B cell (primary cell): ENCODE measurements at regions not wholly inside any gene's neighbourhood (a gene's known extent, or its start where the extent isn't known, plus 50 kb on each side); places are given as distances from the start of the nearest gene placed in this dataset.

Experiments
- ATAC-seq: fragments of 200-7000 bp; cut with Tn5 transposase; one replicate; pipeline ENCODE4 v1.10.0; 2021; ENCODE audit warnings: low read depth, mild to moderate bottlenecking, moderate number of reproducible peaks, moderate library complexity
- CTCF ChIA-PET: fragments of 350-600 bp; sonication (Branson Sonifier 250); formaldehyde crosslinking; loops from one replicate; lab custom pipeline; 2021; ENCODE audit warnings: antibody characterized with exemption, inconsistent platforms; lab: Charles Lee
- POLR2A ChIA-PET: fragments of 350-600 bp; sonication (Branson Sonifier 250); formaldehyde crosslinking; loops from one replicate; lab custom pipeline; 2021; ENCODE audit warnings: antibody characterized with exemption; lab: Charles Lee
- DNase-seq: peaks from one replicate; pipeline ENCODE4 v3.0.0; 2013
- H2AFZ ChIP-seq: 2 replicates; pipeline ENCODE4 v1.6.1; 2012; ENCODE audit warnings: mild to moderate bottlenecking, low read depth, low read length; ENCODE audit not compliant: insufficient read depth, poor library complexity, severe bottlenecking
- H3K27ac ChIP-seq, 2 donors: 1 replicate in 1 of 2; 2 replicates in 1 of 2; pipeline ENCODE4 v1.5.1; 2012 to 2013; ENCODE audit warnings: low read length in 2 of 2, mild to moderate bottlenecking in 2 of 2, moderate library complexity in 1 of 2
- H3K27me3 ChIP-seq, 4 experiments: fragments of 200-600 bp in 1 of 4; sonication (generic) in 1 of 4; replicated peaks in 1 of 4; 1 replicate in 2 of 4; 2 replicates in 2 of 4; pipeline versions ENCODE4 v1.6.1 to v1.7.0; 2013 to 2016; ENCODE audit warnings: low read length in 3 of 4, mild to moderate bottlenecking in 2 of 4, mixed read lengths in 1 of 4, moderate library complexity in 1 of 4; ENCODE audit not compliant: insufficient read depth in 4 of 4, control insufficient read depth in 3 of 4; ENCODE audit errors: control extremely low read depth in 1 of 4
- H3K36me3 ChIP-seq, 2 experiments: replicated peaks in 1 of 2; 1 replicate in 1 of 2; 2 replicates in 1 of 2; pipeline versions ENCODE4 v1.6.1 to v1.7.1; 2013; ENCODE audit warnings: low read length in 1 of 2; ENCODE audit not compliant: insufficient read depth in 2 of 2, control insufficient read depth in 1 of 2; ENCODE audit errors: control extremely low read depth in 1 of 2, extremely low read depth in 1 of 2
- H3K4me1 ChIP-seq, 2 donors: fragments of 200-600 bp in 1 of 2; sonication (generic) in 1 of 2; 1 replicate in 1 of 2; 2 replicates in 1 of 2; pipeline versions ENCODE4 v1.5.1 to v1.6.1; 2013 to 2017; ENCODE audit warnings: low read length in 2 of 2; ENCODE audit not compliant: control insufficient read depth in 2 of 2, insufficient read depth in 2 of 2
- H3K4me2 ChIP-seq: replicated peaks from 2 replicates; pipeline ENCODE3; 2012; ENCODE audit warnings: mild to moderate bottlenecking, low read depth, low read length; ENCODE audit not compliant: poor library complexity, severe bottlenecking
- H3K4me3 ChIP-seq, 5 experiments: fragments of 200-600 bp in 1 of 5; sonication (generic) in 1 of 5; 1 replicate in 3 of 5; 2 replicates in 2 of 5; pipeline versions ENCODE4 v1.5.1 to v1.7.0; 2011 to 2016; ENCODE audit warnings: low read length in 4 of 5, mild to moderate bottlenecking in 4 of 5, low read depth in 2 of 5, control low read depth in 1 of 5, moderate library complexity in 1 of 5; ENCODE audit not compliant: insufficient read depth in 1 of 5; ENCODE audit errors: control extremely low read depth in 1 of 5, extremely low read depth in 1 of 5
- H3K79me2 ChIP-seq: fragments of 200-600 bp; sonication (generic); one replicate; pipeline ENCODE4 v1.6.0; 2016; ENCODE audit warnings: low read length; ENCODE audit not compliant: control insufficient read depth, insufficient read depth
- H3K9ac ChIP-seq: fragments of 200-600 bp; sonication (generic); 2 replicates; pipeline ENCODE4 v1.6.1; 2017; ENCODE audit warnings: mild to moderate bottlenecking, low read length, moderate library complexity
- H3K9me3 ChIP-seq, 3 donors: one replicate each; pipeline versions ENCODE4 v1.6.1 to v1.7.1; 2013; ENCODE audit warnings: low read length in 2 of 3; ENCODE audit not compliant: control insufficient read depth in 2 of 3, insufficient read depth in 1 of 3; ENCODE audit errors: control extremely low read depth in 1 of 3
- H4K20me1 ChIP-seq: 2 replicates; pipeline ENCODE4 v1.6.0; 2012; ENCODE audit warnings: mild to moderate bottlenecking, low read length; ENCODE audit not compliant: insufficient read depth, control insufficient read depth, poor library complexity, severe bottlenecking
- H3K27ac Mint-ChIP-seq: one replicate; pipeline ENCODE4 v1.8.0; 2021; ENCODE audit warnings: mixed read lengths
- H3K27me3 Mint-ChIP-seq: one replicate; pipeline ENCODE4 v1.8.0; 2021; ENCODE audit warnings: mixed read lengths
- H3K4me1 Mint-ChIP-seq: one replicate; pipeline ENCODE4 v1.8.0; 2021; ENCODE audit warnings: mixed read lengths
- H3K4me3 Mint-ChIP-seq: one replicate; pipeline ENCODE4 v1.8.0; 2021; ENCODE audit warnings: mixed read lengths
- H3K9me3 Mint-ChIP-seq: one replicate; pipeline ENCODE4 v1.8.0; 2022; ENCODE audit warnings: mixed read lengths; ENCODE audit not compliant: insufficient read depth
- CTCF ChIP-seq: fragments of 200-600 bp; IDR thresholded peaks from one replicate; pipeline ENCODE4 v1.8.0; 2022; ENCODE audit warnings: antibody characterized with exemption, mild to moderate bottlenecking
- EZH2 ChIP-seq: IDR thresholded peaks from 2 replicates; pipeline ENCODE4 v1.6.1; 2012; ENCODE audit warnings: borderline replicate concordance, low read depth, mild to moderate bottlenecking, moderate library complexity, low read length; ENCODE audit not compliant: insufficient read depth, poor library complexity, severe bottlenecking
- WGBS: methylation state at CpG from one replicate; pipeline ENCODE4 v1.1.5; 2013; ENCODE audit warnings: missing lambda C conversion rate; ENCODE audit not compliant: insufficient coverage; 5-methylcytosine and 5-hydroxymethylcytosine counted together
- intact Hi-C: fragments of 100-400 bp; cut with micrococcal nuclease; formaldehyde crosslinking; loops from one replicate; pipeline ENCODE4 v1.10.0; 2022

- Histone ChIP-seq H3K4me1 (no peaks in the 10 kb centered on the region), H3K36me3 (no peaks in the 10 kb centered on the region), H3K27ac (no peak overlapping the region), H3K4me3 (no peak overlapping the region), H3K27me3 (no peaks in the 10 kb centered on the region), H4K20me1 (no peaks in the 10 kb centered on the region), H3K79me2 (no peaks in the 10 kb centered on the region), H2AFZ (no peak overlapping the region), H3K9ac (no peak overlapping the region), H3K4me2 (no peak overlapping the region), H3K9me3 (no peaks in the 10 kb centered on the region)
- no peak overlapping the region for H3K27ac Mint-ChIP-seq
- peaks cover 19% of the 10 kb centered on the region for H3K27me3 Mint-ChIP-seq
- 92% methylated on average over 3 of the region's 3 CpGs for WGBS
- no peak for ATAC-seq
- no peak for TF ChIP-seq CTCF
- H3K4me1 Mint-ChIP-seq: no peaks in the 10 kb centered on the region
- ChIA-PET CTCF (no interaction called here), POLR2A (no interaction called here)
- no peak for DNase-seq
- H3K4me3 Mint-ChIP-seq: no peak overlapping the region
- intact Hi-C loops: no loop called here
- H3K9me3 Mint-ChIP-seq: no peaks in the 10 kb centered on the region
Measured at GRCh38 chr2:235286622-235287374, 207.0 kb upstream of the AGAP1 start.

- POLR2A ChIA-PET: no interaction called here
- no peak overlapping the region for H3K27ac ChIP-seq
Measured at GRCh38 chr2:235287375-235287733, 206.5 kb upstream of the AGAP1 start.

More at GRCh38 chr2:235287375-235287733, 206.5 kb upstream of the AGAP1 start:
- no peaks in the 10 kb centered on the region for H3K9me3 ChIP-seq
- intact Hi-C loops: no loop called here
- H3K9ac ChIP-seq: no peak overlapping the region
- H2AFZ ChIP-seq: no peak overlapping the region
- no peaks in the 10 kb centered on the region for H3K9me3 Mint-ChIP-seq
- WGBS: 86% methylated on average over 4 of the region's 6 CpGs
- no peak overlapping the region for H3K4me3 ChIP-seq
- no peaks in the 10 kb centered on the region for H3K79me2 ChIP-seq
- no peaks in the 10 kb centered on the region for H3K4me1 Mint-ChIP-seq
- no peaks in the 10 kb centered on the region for H3K27me3 ChIP-seq
- TF ChIP-seq EZH2 (no peak), CTCF (no peak)
- no peaks in the 10 kb centered on the region for H4K20me1 ChIP-seq
- no peak overlapping the region for H3K27ac Mint-ChIP-seq
- H3K4me1 ChIP-seq: no peaks in the 10 kb centered on the region
- CTCF ChIA-PET: no interaction called here
- H3K4me2 ChIP-seq: no peak overlapping the region
- H3K36me3 ChIP-seq: no peaks in the 10 kb centered on the region
- ATAC-seq (no peak), DNase-seq (no peak)
- H3K27me3 Mint-ChIP-seq: peaks cover 20% of the 10 kb centered on the region
- no peak overlapping the region for H3K4me3 Mint-ChIP-seq
